H1 (cell line): ENCODE measurements at regions not wholly inside any gene's neighbourhood (a gene's known extent, or its start where the extent isn't known, plus 50 kb on each side); places are given as distances from the start of the nearest gene placed in this dataset.

Experiments
- TF ChIP-seq, protein P1 (sequence below): IDR thresholded peaks from 2 replicates; pipeline ENCODE4 v1.6.1; 2012; ENCODE audit warnings: low read length, inconsistent platforms

DNA sequence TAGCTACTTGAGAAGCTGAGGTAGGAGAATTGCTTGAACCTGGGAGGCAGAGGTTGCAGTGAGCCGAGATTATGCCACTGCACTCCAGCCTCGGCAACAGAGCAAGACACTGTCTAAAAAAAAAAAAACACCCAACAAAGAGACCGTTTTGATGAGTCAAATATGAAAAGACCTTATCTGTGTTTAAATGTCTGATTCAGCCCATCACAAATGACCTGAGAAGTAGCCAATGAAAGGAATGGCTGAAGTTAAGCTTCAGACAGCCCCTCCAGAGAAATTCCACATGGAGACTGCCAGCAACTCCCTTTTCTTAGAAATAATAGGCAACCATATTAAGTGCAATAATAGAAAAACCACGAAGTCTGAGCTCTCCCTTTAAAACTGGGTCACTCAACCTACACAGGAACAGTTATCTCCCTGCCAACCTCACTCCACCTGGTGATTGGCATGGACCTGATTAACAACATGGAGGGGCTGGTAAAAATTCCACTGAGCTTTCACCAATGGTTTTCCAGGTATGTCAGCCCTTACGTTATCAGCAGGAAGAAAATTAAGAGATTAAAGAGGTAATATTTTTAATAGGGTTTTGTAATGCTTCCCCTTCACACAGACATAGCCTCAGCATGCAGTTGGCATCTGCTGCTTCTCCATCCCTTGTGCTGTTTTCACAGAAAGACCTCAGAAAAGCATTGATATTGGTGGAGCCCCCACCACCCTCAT lies 238.1 kb upstream of the STT3B start (continued):
- TF ChIP-seq, protein P1, sequence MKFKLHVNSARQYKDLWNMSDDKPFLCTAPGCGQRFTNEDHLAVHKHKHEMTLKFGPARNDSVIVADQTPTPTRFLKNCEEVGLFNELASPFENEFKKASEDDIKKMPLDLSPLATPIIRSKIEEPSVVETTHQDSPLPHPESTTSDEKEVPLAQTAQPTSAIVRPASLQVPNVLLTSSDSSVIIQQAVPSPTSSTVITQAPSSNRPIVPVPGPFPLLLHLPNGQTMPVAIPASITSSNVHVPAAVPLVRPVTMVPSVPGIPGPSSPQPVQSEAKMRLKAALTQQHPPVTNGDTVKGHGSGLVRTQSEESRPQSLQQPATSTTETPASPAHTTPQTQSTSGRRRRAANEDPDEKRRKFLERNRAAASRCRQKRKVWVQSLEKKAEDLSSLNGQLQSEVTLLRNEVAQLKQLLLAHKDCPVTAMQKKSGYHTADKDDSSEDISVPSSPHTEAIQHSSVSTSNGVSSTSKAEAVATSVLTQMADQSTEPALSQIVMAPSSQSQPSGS, result no peak
